GM23338 (cell line): ENCODE measurements at regions not wholly inside any gene's neighbourhood (a gene's known extent, or its start where the extent isn't known, plus 50 kb on each side); places are given as distances from the start of the nearest gene placed in this dataset.

Experiments used
- CREB1 ChIP-seq: fragments of 250-450 bp; sonication (Bioruptor Pico); IDR thresholded peaks from 2 replicates; pipeline ENCODE4 v1.5.0; 2020; ENCODE audit warnings: low read depth, mild to moderate bottlenecking, moderate library complexity
- EZH2 ChIP-seq: fragments of 200-600 bp; sonication (generic); IDR thresholded peaks from one replicate; pipeline ENCODE4 v1.8.0; 2017; ENCODE audit warnings: antibody characterized with exemption, mild to moderate bottlenecking, low read depth; ENCODE audit not compliant: unreplicated experiment
- REST ChIP-seq: IDR thresholded peaks from one replicate; pipeline ENCODE4 v1.6.1; 2018; ENCODE audit warnings: antibody characterized with exemption; ENCODE audit not compliant: unreplicated experiment

GRCh38 chr1:91161749-91162148 is 139.9 kb upstream of the ZNF644 start:
- TF ChIP-seq EZH2 (no peak), REST (no peak), CREB1 (no peak)
